D721Med (cell line): ENCODE measurements at regions not wholly inside any gene's neighbourhood (a gene's known extent, or its start where the extent isn't known, plus 50 kb on each side); places are given as distances from the start of the nearest gene placed in this dataset.

ENCODE experiments used
- DNase-seq: peaks from one replicate; pipeline ENCODE4 v3.0.0; 2011; ENCODE audit warnings: low spot score; ENCODE audit not compliant: insufficient read length
- FAIRE-seq: peaks from 2 replicates; lab custom pipeline; 2011; peaks lifted over from hg19 to GRCh38; lab: Jason Lieb, UNC
- CTCF ChIP-seq: IDR thresholded peaks from 2 replicates; pipeline ENCODE4 v1.5.1; 2012; ENCODE audit warnings: mild to moderate bottlenecking, control low read depth; ENCODE audit not compliant: insufficient read depth; ENCODE audit errors: missing control alignments

- FAIRE-seq = no peak
- no peak for TF ChIP-seq CTCF
- DNase-seq = no peak
Observed at GRCh38 chr2:15780912-15781574, 159.3 kb upstream of the MYCN start.

- TF ChIP-seq CTCF = no peak
- FAIRE-seq = no peak
- no peak for DNase-seq
Observed at GRCh38 chr2:15782009-15782751, 158.2 kb upstream of the MYCN start.

- FAIRE-seq (no peak), DNase-seq (no peak)
- TF ChIP-seq CTCF = no peak
Observed at GRCh38 chr2:15782769-15783294, 157.5 kb upstream of the MYCN start.

- no peak for TF ChIP-seq CTCF
- DNase-seq (no peak), FAIRE-seq (no peak)
Observed at GRCh38 chr2:15783489-15783888, 156.9 kb upstream of the MYCN start.

- FAIRE-seq (no peak), DNase-seq (no peak)
Observed at GRCh38 chr2:15784106-15784885, 156.1 kb upstream of the MYCN start.

More at GRCh38 chr2:15784106-15784885, 156.1 kb upstream of the MYCN start:
- no peak for TF ChIP-seq CTCF
